ENCODE measurements at regions not wholly inside any gene's neighbourhood (a gene's known extent, or its start where the extent isn't known, plus 50 kb on each side); places are given as distances from the start of the nearest gene placed in this dataset.

DNA sequence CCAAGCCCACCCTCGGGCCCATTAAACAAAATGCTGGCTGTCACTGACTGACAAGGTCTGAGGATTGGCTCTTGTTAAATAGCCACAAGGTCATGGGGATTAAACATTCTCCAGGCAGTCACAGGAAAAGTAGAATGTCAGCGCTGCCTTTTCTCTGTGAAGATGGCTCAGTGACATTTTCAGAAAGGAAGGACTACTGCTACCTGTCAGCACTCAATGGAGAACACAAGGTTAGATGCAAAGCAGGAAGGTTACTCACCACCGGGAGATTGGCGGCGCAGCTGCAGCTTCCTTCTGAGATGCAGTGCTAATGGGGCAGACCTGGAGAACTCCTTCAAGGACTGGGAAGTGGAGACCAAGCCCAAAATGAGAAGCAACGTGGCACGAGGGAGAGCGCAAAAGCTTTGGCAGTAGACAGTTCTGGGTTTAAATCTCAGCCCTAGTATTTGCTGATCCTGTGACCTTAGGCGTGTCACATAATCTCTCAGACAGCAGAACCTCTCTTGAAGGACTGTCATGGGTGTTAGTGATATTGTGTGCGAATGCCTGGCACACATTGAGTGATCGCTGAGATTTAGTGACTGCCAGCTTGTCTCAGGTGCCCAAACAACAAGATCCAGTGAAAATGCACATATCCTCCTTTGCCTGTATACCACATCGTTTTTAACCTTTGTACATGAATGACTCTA, 213.1 kb upstream of the BOD1L1 start:
- no peak for DNase-seq

DNA sequence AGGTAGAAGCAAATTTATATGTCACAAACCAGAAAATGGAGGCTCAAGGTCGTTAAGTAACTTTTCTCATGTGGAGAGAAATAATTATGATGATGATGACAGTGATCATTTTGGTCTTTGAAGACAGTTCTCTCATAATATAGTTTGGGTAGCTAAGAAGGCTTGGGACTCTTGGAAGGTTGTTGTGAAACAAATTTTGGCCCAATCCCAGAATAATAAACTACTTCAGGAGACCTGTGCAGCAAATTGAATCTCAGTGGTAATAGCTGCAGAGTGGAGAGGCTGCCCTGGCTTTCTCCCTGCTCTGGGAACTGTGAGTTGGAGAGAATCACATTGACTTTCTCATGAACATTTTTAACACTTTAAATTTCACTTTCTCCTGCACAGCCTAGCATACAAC, 217.2 kb upstream of the BOD1L1 start:
- no peak for DNase-seq

GRCh38 chr4:13849778-13850177, 222.3 kb upstream of the BOD1L1 start:
- DNase-seq = no peak

DNA sequence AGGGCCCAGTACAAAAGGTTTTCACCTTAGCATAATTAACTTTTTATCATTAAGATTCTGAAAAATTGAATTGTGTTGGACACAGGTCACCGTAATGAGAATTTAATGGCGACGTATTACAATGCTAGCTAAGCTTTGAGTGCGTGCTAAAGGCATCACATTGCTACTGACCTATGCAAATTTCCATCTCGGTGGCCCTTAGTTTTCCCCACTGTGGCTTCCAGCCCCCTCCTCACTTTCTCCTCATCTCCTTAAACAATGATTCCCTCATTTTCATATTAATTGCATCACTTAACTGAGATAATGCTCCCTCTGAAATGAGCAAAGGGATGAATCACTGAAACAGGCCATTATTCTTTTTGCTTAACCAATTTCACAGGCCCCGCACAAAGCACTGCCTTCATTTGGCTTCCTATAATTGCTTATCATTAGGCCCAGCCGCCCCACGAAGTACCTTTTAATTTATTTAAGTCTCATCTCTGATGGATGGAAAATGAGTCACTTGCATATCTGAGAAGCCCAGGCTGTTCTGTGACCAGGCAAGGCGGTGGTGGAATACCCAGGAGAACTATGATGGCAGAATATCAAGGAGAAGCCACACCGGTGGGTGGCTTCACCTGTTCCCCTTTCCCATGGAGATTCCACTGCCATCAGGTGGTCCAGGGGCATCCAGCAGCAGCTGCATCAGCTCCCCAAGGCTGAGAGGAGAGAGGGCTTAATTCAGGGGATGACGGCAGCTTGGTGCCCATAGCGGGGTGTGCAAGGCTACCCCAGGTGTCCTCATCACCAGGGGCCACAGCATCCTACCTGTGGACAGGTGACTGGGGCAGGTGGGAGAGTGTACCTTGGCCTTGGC, 223.8 kb upstream of the BOD1L1 start:
- peak in 1 of 56 donors; percentile 8 for DNase-seq

GRCh38 chr4:13852411-13852810, 224.9 kb upstream of the BOD1L1 start:
- no peak for DNase-seq

DNA sequence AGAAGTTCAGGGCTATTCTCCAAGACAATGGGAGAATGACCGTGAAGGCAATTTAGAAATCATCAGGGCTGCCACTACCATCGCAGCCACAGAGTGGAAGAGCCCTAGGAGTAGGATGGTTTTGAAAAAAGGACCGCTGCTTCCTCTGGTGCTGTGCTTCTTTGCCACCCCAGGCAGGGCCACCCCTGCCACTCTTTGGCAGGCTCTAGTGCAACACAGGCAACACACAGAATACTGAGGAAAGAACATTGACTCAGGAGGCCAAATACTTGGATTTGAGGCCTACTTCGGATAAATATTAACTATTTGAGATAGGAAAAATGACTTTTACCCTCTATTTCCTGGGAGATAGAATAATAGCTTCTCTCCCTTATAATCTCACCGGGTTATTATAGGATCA, 228.9 kb upstream of the BOD1L1 start:
- no peak for DNase-seq

DNA sequence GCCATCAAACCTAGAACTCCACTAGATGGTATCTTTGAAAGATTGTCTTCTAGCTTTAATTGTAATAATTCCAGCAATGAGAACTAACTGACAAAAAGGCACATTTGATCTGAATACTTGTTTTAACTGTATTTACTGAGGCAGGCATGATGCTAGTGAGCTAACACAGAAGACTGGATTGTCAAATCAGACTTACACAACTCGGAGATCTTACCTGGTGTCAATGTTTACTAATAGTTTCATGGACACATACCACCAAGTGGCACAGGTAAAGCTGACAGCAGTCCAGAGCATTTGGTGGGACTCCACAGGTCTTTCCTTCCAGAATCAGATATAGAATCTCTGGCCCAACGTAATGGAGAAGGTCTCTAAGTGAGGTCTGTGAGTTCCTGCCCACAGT, 229.9 kb upstream of the BOD1L1 start:
- DNase-seq = no peak

DNA sequence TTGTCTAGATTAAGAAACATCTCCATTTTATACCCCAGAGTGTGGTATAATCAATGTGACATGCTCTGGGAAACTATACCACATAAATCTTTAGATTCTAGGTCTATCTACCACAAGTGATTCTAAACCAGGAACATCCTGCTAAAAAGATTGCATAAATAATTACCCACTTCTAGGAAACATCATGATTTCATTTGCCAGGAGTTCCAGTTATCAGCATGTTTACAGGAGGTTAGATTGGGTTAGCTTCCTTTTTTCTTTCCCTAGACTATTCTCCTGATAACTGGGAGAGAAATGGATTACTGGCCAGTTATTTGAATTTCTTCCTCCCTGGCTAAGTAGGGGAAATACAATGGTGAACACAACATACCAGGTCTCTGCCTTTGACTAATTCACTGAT, 230.3 kb upstream of the BOD1L1 start:
- DNase-seq = no peak

GRCh38 chr4:13859423-13859822, 231.9 kb upstream of the BOD1L1 start:
- no peak for DNase-seq

DNA sequence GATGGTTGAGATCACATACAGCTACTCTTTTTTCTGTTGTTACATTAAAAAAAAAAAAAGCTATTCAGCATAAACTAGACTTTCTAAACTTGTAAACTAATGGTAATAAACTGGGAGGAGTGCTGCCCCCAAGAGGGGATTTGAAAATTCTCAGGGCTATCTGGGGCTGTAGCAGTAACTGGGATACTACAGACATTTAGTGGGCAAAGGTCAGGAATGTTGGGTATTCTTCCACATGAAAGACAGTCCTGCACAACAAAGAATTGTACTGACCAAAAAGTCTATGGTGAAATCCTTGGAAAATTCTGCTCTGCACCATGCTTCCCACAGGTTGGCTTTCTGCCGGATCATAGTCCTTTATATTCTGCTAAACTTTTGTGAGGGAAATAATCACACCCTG, 232.6 kb upstream of the BOD1L1 start:
- peak in 10 of 56 donors; percentile 1 to 29 (median 8) for DNase-seq

DNA sequence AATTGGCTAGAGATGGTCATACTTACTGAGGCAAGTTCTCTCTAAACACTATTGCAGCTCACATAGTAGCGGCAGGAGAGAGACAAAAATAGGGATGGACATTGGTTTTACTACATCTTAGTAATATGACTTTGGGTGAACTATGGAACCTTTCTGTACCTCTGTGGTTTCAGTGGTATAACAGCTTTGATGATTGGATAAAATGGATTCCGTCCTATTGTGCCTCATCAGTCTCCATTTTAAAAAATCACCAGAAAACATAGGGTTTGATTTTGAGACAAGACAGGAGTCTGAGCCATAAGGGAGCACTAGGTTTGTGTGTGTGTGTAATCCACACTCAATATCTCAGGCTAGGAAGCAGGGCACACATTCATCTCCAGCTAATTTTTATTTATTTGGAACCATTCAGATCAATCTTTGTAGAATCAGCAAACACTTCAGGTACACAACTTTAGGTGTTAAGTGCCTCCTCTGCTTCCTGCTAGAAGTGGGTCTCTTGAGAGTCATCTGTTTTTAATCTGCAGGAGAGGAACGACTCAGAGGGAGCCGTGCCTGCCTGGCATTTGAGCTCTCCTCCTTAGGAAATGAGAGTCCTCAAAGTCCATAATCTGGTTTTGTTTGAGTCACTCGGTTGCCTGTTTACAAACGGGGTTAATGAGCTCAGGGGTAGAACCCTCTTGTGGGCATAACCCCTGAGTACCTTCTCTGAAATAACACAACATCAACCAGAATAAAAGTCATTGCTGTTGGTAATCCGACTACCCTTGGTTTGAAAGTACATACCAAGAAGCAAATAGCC, 238.5 kb upstream of the BOD1L1 start:
- no peak for DNase-seq

DNA sequence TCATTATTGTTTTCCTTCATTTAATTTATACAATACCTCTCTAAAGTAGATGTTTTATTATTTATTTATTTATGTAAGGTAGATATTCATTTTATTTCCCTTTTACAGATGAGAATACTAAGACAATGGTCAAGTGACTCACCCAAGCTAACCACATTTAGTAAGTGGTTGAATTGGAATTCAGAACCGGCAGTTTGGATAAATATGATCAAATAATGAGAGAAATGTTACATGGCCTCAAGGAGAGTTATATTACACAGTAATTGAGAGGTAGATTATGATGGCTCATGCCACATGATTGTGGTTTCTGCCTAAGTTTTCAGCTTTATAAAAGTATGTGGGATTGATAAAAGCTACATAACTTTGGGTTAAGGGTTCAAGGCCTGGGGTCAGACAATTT, 239.4 kb upstream of the BOD1L1 start:
- DNase-seq = no peak

- no peak for DNase-seq
These were observed 244.6 kb upstream of the BOD1L1 start for GRCh38 chr4:13872155-13872554.

GRCh38 chr4:13872955-13873354, 245.4 kb upstream of the BOD1L1 start:
- DNase-seq = no peak

DNA sequence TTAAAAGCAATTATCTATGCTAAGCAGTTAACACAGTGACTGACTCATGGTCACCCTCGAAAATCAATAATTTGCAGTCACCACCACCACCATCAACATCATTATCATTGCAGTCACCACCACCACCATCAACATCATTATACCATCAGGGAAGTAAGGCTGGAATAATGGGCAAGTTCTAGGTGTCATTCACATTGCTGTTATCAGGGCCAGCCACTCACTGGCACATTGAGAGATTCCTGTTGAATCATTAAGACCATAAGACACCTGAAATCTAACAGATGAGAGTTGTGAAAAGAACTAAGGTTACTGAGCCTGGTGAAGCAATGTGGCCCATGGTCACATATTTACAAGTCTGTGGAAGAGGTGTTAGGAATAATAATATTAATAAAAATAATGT, 247.7 kb upstream of the BOD1L1 start:
- no peak for DNase-seq

DNA sequence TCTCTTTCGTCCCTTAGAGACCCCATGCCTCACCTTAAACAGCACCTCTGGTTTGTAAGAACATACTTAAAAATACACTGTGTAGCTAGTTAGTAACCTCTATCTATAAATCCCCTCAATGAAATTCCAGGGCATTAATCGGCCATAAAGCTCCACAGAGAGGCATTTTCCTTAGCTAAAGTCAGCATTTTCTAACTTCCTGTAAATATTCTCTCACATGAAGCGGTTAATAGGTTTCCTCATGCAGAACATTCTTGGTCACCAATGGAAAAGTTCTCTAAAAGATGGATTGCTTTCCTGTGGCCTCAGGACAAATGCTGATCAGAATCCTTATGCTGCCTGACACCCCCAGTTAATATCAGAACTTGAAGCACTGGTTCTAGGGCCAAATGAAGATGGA, 248.6 kb upstream of the BOD1L1 start:
- no peak for DNase-seq

DNA sequence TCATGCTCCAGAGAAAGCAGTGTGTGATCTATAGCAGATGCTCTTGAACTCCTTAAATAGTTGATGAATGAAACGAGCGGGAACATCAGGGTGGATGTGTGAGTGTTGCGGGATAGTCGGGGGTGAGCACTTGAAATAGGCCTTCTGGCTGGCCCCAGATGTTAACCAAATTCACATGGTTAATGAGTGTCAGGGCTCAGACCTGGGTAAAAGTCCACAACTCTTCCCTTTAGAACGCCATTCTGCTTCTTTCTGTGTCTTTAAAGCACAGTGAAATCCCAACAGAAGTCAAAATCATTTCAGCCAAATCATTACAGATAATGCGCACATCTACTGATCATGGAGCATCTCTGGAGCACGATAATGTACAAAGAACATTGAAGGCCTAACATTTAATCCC, 249.4 kb upstream of the BOD1L1 start:
- no peak for DNase-seq

- DNase-seq = no peak
These were observed 250.1 kb upstream of the BOD1L1 start for GRCh38 chr4:13877626-13878025.

DNA sequence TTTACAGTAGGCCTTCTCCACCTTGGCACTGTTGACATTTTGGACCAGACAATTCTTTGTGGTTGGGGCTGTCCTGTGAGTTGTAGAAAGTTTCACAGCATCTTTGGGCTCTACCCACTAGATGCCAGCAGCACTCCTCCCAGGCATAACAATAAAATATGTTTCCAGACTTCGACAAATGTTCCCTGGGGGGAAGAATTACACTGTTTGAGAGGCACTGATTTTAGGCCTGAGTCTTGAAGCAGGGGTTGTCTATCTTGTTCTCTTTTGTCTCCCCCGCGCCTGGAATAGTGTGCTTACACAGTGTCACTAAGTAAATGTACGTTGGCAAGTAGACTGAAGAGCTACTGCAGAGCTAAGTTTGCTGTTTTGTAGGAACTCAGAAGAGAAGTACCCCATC, 254.4 kb upstream of the BOD1L1 start:
- DNase-seq = peak in 1 of 56 donors; percentile 11

- no peak for DNase-seq
These were observed 259.5 kb upstream of the BOD1L1 start for GRCh38 chr4:13887010-13887409.

DNA sequence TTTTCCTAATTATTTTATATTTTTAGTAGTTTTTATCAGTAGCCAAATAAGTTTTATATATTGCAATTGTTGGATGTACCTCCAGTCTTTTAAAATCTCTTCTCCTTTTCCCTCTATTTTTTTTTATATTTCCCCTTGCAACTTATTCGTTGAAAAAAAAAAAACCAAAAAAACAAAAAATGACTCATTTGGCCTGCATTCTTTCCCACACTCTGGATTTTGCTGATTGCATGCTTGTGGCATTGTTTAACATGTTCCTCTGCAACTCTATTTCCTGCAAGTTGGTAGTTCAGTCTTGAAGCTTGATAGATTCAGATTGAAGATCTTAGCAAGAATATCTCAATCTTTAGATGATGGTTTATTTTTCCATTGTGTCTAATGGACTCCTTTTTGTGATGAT, 260.6 kb upstream of the BOD1L1 start:
- no peak for DNase-seq

DNA sequence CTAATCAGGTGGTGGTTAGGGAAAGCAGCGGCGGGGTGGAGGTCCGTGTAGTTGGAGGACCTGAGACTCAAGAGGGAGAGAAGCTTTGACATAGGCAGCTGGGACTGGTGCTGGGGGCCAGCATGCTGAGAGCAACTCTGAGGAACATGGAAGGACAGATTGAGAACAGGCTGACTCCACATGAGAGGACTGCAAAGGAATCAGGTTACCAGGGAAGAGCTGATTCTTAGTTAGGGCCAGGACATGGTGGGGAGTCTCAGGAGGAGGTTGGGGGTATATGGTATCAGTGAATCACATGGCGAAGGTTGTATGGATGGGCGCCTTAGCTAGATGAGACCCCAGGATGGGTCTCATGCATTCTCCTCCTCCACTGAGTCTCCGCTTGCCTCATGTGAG, 264.0 kb upstream of the BOD1L1 start:
- no peak for DNase-seq
